Parathyroid adenoma (tissue), 2 donors: ENCODE measurements at regions not wholly inside any gene's neighbourhood (a gene's known extent, or its start where the extent isn't known, plus 50 kb on each side); places are given as distances from the start of the nearest gene placed in this dataset.
A peak's percentile ranks its signal among the peaks of the same experiment; 100 is the strongest.

Source experiments
- H2AFZ ChIP-seq: fragments of 300-600 bp; sonication (generic); one replicate; pipeline ENCODE4 v1.7.0; 2017; ENCODE audit warnings: antibody characterized with exemption, mild to moderate bottlenecking
- H3K27ac ChIP-seq: fragments of 300-600 bp; sonication (generic); one replicate; pipeline ENCODE4 v1.7.0; 2017
- H3K27me3 ChIP-seq: fragments of 300-600 bp; sonication (generic); one replicate; pipeline ENCODE4 v1.7.0; 2017; ENCODE audit warnings: low read length; ENCODE audit not compliant: control insufficient read depth, insufficient read depth
- H3K36me3 ChIP-seq: fragments of 300-600 bp; sonication (generic); one replicate; pipeline ENCODE4 v1.7.0; 2017; ENCODE audit warnings: low read length; ENCODE audit not compliant: control insufficient read depth, insufficient read depth
- H3K4me1 ChIP-seq: fragments of 300-600 bp; sonication (generic); one replicate; pipeline ENCODE4 v1.7.0; 2017; ENCODE audit warnings: control low read depth
- H3K4me2 ChIP-seq: fragments of 300-600 bp; sonication (generic); one replicate; pipeline ENCODE4 v1.7.0; 2017; ENCODE audit warnings: low read length
- H3K4me3 ChIP-seq: fragments of 300-600 bp; sonication (generic); one replicate; pipeline ENCODE4 v1.7.0; 2017; ENCODE audit warnings: low read depth, low read length
- H3K79me2 ChIP-seq: fragments of 300-600 bp; sonication (generic); one replicate; pipeline ENCODE4 v1.7.0; 2017; ENCODE audit warnings: control low read depth
- H3K9ac ChIP-seq: fragments of 300-600 bp; sonication (generic); one replicate; pipeline ENCODE4 v1.7.0; 2017; ENCODE audit warnings: mild to moderate bottlenecking
- H3K9me3 ChIP-seq: fragments of 300-600 bp; sonication (generic); one replicate; pipeline ENCODE4 v1.7.0; 2017; ENCODE audit warnings: low read length; ENCODE audit not compliant: control insufficient read depth
- TF ChIP-seq, protein P1 (sequence below): fragments of 300-600 bp; sonication (generic); IDR thresholded peaks from one replicate; pipeline ENCODE4 v1.7.0; 2017; ENCODE audit warnings: antibody characterized with exemption, mild to moderate bottlenecking
- donor health status: primary hyperparathyroidism.

DNA sequence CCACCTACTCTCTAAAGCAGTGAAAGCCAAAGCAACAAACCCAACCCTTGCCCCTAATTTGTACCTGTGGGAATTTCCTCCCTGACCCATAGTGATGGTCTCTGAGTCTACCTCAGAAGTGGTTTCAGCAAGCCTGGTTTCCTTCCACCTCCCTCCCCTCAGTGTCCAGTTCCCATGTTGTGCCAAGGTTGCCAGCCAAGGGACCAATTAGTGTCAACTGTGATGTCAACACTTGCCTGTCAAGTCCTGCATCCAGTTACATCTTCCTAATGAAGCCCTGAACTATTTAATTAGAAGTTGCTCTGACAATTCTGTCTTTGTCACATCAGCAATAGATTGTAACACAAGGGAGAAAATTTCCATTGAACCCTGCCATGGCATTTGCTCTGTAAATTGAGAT, 194.4 kb upstream of the CCDC196 start:
- Histone ChIP-seq H3K36me3 (no peaks in the 10 kb centered on the region), H3K27ac (no peak overlapping the region), H3K9me3 (no peaks in the 10 kb centered on the region), H3K9ac (no peak overlapping the region), H3K4me1 (no peaks in the 10 kb centered on the region), H3K27me3 (no peaks in the 10 kb centered on the region), H2AFZ (no peak overlapping the region), H3K4me3 (no peak overlapping the region), H3K79me2 (no peaks in the 10 kb centered on the region), H3K4me2 (no peak overlapping the region)
- TF ChIP-seq, protein P1, sequence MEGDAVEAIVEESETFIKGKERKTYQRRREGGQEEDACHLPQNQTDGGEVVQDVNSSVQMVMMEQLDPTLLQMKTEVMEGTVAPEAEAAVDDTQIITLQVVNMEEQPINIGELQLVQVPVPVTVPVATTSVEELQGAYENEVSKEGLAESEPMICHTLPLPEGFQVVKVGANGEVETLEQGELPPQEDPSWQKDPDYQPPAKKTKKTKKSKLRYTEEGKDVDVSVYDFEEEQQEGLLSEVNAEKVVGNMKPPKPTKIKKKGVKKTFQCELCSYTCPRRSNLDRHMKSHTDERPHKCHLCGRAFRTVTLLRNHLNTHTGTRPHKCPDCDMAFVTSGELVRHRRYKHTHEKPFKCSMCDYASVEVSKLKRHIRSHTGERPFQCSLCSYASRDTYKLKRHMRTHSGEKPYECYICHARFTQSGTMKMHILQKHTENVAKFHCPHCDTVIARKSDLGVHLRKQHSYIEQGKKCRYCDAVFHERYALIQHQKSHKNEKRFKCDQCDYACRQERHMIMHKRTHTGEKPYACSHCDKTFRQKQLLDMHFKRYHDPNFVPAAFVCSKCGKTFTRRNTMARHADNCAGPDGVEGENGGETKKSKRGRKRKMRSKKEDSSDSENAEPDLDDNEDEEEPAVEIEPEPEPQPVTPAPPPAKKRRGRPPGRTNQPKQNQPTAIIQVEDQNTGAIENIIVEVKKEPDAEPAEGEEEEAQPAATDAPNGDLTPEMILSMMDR = no peak

DNA sequence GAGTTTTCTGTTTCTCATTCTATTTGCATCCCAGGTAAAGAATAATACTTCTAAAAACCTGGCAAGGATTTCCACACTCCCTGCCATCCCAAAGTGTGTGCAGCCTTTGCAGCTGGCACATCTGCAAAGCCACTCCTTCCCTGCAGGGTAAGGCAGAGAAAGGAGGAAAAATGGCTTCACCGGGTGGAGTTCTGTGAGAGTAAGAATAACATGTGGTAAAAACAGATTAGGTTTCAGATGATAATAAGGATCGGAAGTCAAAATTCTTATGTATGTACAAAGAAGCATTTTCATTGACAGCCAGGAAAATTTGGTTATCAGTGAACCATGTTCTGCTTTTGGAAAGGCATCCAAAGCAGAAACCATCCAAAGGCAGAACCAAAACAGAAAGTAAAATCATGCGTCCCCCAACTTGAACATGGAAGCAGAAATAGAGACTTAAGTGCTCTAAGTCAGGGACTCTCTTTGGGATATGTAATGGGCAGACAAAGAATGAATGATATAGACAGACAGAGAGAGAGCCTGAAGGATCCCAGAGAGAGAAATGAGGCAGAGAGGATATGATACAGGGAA, 192.6 kb upstream of the CCDC196 start:
- no peak overlapping the region for H3K27ac ChIP-seq
- H3K4me3 ChIP-seq = no peak overlapping the region
- no peaks in the 10 kb centered on the region for H3K27me3 ChIP-seq
- no peaks in the 10 kb centered on the region for H3K36me3 ChIP-seq
- TF ChIP-seq, protein P1 = no peak
- peak overlapping the region; percentile 9 for H3K4me2 ChIP-seq
- no peak overlapping the region for H2AFZ ChIP-seq
- no peaks in the 10 kb centered on the region for H3K9me3 ChIP-seq
- H3K79me2 ChIP-seq = no peaks in the 10 kb centered on the region
- no peaks in the 10 kb centered on the region for H3K4me1 ChIP-seq
- no peak overlapping the region for H3K9ac ChIP-seq

- no peaks in the 10 kb centered on the region for H3K27me3 ChIP-seq
- H3K4me2 ChIP-seq = no peak overlapping the region
- H3K36me3 ChIP-seq = no peaks in the 10 kb centered on the region
- H3K9me3 ChIP-seq = no peaks in the 10 kb centered on the region
- no peak overlapping the region for H3K9ac ChIP-seq
- H2AFZ ChIP-seq = no peak overlapping the region
- no peaks in the 10 kb centered on the region for H3K79me2 ChIP-seq
- no peak overlapping the region for H3K4me3 ChIP-seq
- TF ChIP-seq, protein P1 = no peak
- H3K4me1 ChIP-seq = no peaks in the 10 kb centered on the region
- no peak overlapping the region for H3K27ac ChIP-seq
Measured at GRCh38 chr14:66295386-66295785, 190.8 kb upstream of the CCDC196 start.

DNA sequence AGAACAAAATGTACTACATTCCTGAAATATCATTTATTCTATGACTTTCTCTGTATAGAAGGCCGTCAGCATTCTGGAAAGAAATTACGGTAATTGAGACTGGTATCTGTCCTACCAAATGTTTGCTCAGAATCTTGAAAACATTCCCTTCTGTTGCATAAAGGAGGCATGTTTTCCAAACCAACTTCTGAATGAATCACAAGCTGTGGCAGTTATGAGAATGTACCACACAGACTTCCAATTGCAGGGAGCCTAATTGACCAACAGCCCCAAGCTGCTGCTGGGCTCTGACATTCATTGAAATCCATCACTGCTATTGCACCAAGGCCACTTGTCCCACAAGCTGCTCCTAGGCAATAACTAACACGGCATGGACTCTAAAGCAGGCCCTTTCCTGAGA, 185.3 kb upstream of the CCDC196 start:
- Histone ChIP-seq H3K4me3 (no peak overlapping the region), H3K27ac (no peak overlapping the region), H3K79me2 (no peaks in the 10 kb centered on the region), H3K4me1 (no peaks in the 10 kb centered on the region), H3K9me3 (no peaks in the 10 kb centered on the region), H3K4me2 (no peak overlapping the region), H2AFZ (no peak overlapping the region), H3K36me3 (no peaks in the 10 kb centered on the region), H3K9ac (no peak overlapping the region), H3K27me3 (no peaks in the 10 kb centered on the region)
- TF ChIP-seq, protein P1 = no peak

DNA sequence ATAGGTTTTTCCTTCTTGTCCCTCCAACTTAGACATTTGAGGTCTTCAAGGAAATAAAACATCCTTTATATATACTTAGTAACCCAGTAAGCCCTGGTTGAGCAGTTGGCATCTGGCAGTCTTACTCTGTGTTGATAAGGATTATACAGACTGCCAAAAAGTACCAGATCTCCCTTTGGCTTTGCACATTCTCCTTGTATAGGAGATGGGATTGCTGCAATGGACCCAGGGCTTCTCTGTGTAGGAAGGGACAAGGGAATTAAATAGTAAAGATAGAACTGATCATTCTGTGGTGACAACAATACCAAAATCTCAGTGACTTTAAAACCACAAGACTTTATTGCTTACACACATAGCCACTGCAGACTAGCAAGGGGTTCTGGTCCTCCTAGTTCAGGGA, 180.1 kb upstream of the CCDC196 start:
- no peak overlapping the region for H2AFZ ChIP-seq
- no peak overlapping the region for H3K4me2 ChIP-seq
- no peaks in the 10 kb centered on the region for H3K4me1 ChIP-seq
- H3K9ac ChIP-seq = no peak overlapping the region
- H3K9me3 ChIP-seq = no peaks in the 10 kb centered on the region
- H3K36me3 ChIP-seq = no peaks in the 10 kb centered on the region
- H3K27me3 ChIP-seq = no peaks in the 10 kb centered on the region
- H3K4me3 ChIP-seq = no peak overlapping the region
- TF ChIP-seq, protein P1 = no peak
- no peak overlapping the region for H3K27ac ChIP-seq
- H3K79me2 ChIP-seq = no peaks in the 10 kb centered on the region
